Activated B cell treated with CpG ODN at 0.5 μM for 24 hours (primary cell): ENCODE measurements at regions not wholly inside any gene's neighbourhood (a gene's known extent, or its start where the extent isn't known, plus 50 kb on each side); places are given as distances from the start of the nearest gene placed in this dataset.

Experiments used
- ATAC-seq: fragments of 200-7000 bp; cut with Tn5 transposase; one replicate; pipeline ENCODE4 v1.10.0; 2021; ENCODE audit warnings: low read depth, mild to moderate bottlenecking, moderate library complexity
- CTCF ChIA-PET: fragments of 350-600 bp; sonication (Branson Sonifier 250); formaldehyde crosslinking; loops from one replicate; lab custom pipeline; 2021; ENCODE audit warnings: antibody characterized with exemption; lab: Charles Lee
- POLR2A ChIA-PET: fragments of 350-600 bp; sonication (Branson Sonifier 250); formaldehyde crosslinking; loops from one replicate; lab custom pipeline; 2021; ENCODE audit warnings: antibody characterized with exemption; lab: Charles Lee
- DNase-seq: peaks from one replicate; pipeline ENCODE4 v3.0.0; 2022
- H3K27ac Mint-ChIP-seq: one replicate; pipeline ENCODE4 v1.8.0; 2020; ENCODE audit warnings: mixed read lengths
- H3K27me3 Mint-ChIP-seq: one replicate; pipeline ENCODE4 v1.8.0; 2021; ENCODE audit warnings: mixed read lengths
- H3K36me3 Mint-ChIP-seq: one replicate; pipeline ENCODE4 v1.8.0; 2021; ENCODE audit warnings: low read depth, mixed read lengths
- H3K4me1 Mint-ChIP-seq: one replicate; pipeline ENCODE4 v1.8.0; 2021; ENCODE audit warnings: mixed read lengths
- H3K4me3 Mint-ChIP-seq: one replicate; pipeline ENCODE4 v1.8.0; 2020; ENCODE audit warnings: mild to moderate bottlenecking, mixed read lengths
- H3K9me3 Mint-ChIP-seq: one replicate; pipeline ENCODE4 v1.8.0; 2020; ENCODE audit warnings: mixed read lengths
- intact Hi-C: fragments of 100-400 bp; cut with micrococcal nuclease; formaldehyde crosslinking; loops from one replicate; pipeline ENCODE4 v1.15.1; 2024
- TF ChIP-seq, protein P1 (sequence below): fragments of 200-600 bp; IDR thresholded peaks from one replicate; pipeline ENCODE4 v1.8.0; 2022; ENCODE audit warnings: antibody characterized with exemption, mild to moderate bottlenecking

DNA sequence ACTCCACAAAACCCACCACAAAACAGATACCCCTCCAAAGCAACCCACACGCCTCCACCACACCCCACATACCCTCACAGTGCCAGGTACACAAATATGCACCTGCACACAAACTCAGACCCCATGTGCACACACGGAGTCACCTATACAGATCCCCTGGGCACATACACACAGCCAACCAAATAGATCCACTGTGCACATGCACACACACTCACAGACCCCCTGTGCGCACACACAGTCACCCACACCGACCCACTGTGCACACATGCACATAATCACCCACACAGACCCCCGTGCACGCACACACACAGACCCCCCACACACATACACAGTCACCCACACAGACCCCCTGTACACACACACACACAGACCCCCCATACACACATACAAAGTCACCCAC is 107.8 kb downstream of the HSPH1 start:
- ATAC-seq (no peak), DNase-seq (no peak)
- no peaks in the 10 kb centered on the region for H3K4me1 Mint-ChIP-seq
- TF ChIP-seq, protein P1, sequence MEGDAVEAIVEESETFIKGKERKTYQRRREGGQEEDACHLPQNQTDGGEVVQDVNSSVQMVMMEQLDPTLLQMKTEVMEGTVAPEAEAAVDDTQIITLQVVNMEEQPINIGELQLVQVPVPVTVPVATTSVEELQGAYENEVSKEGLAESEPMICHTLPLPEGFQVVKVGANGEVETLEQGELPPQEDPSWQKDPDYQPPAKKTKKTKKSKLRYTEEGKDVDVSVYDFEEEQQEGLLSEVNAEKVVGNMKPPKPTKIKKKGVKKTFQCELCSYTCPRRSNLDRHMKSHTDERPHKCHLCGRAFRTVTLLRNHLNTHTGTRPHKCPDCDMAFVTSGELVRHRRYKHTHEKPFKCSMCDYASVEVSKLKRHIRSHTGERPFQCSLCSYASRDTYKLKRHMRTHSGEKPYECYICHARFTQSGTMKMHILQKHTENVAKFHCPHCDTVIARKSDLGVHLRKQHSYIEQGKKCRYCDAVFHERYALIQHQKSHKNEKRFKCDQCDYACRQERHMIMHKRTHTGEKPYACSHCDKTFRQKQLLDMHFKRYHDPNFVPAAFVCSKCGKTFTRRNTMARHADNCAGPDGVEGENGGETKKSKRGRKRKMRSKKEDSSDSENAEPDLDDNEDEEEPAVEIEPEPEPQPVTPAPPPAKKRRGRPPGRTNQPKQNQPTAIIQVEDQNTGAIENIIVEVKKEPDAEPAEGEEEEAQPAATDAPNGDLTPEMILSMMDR = no peak
- H3K27ac Mint-ChIP-seq = no peak overlapping the region
- CTCF ChIA-PET = no interaction called here
- H3K36me3 Mint-ChIP-seq = no peaks in the 10 kb centered on the region
- intact Hi-C loops = no loop called here
- H3K4me3 Mint-ChIP-seq = no peak overlapping the region
- H3K9me3 Mint-ChIP-seq = no peaks in the 10 kb centered on the region
- H3K27me3 Mint-ChIP-seq = peaks cover 10% of the 10 kb centered on the region
- POLR2A ChIA-PET = no interaction called here

DNA sequence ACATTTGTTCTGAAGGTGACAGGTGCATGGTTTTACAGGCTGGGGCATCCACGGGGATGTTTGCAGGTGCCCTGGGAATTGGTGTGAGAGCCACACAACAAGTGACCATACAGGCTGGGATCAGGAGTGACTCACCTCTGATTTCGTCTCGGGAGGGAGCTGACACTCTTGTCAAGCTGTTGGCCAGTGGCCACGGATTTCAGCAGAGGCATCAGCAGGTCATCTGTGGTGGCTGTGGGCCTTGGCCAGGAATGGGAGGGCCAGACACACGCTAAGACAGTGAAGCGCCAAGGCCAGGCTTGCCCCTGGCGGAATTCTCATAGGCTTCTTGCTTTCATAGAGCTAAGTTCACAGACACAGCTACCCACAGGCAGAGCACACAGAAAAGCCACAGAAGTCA is 108.6 kb downstream of the HSPH1 start:
- DNase-seq (no peak), ATAC-seq (no peak)
- ChIA-PET POLR2A (no interaction called here), CTCF (no interaction called here)
- H3K36me3 Mint-ChIP-seq = no peaks in the 10 kb centered on the region
- peaks cover 10% of the 10 kb centered on the region for H3K27me3 Mint-ChIP-seq
- H3K4me3 Mint-ChIP-seq = no peak overlapping the region
- intact Hi-C loops = no loop called here
- no peaks in the 10 kb centered on the region for H3K9me3 Mint-ChIP-seq
- H3K4me1 Mint-ChIP-seq = no peaks in the 10 kb centered on the region
- TF ChIP-seq, protein P1 = no peak
- H3K27ac Mint-ChIP-seq = no peak overlapping the region

DNA sequence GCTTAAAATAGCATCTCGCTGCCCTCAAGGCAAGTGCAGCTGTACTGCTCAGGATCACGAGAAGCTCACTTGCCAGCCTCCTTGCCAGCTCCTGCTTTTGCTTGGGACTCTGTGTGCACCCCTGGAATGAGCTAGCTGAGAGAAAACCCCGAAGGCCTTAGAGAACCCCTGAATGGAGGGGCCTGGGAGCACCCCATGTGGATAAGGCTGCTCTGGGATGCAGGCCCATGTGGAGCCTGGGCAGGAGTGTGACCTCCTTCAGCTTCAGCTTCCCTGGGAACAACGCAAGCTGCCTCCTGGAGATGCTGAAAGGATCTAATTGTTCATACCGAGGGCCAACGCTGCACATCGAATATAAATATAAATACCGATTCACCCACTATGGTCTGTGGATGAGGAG is 109.2 kb downstream of the HSPH1 start:
- no peak for DNase-seq
- POLR2A ChIA-PET = no interaction called here
- intact Hi-C loops = no loop called here
- TF ChIP-seq, protein P1 = no peak
- no peak for ATAC-seq
- Mint-ChIP-seq H3K4me3 (no peak overlapping the region), H3K9me3 (no peaks in the 10 kb centered on the region), H3K27ac (no peak overlapping the region), H3K27me3 (peaks cover 10% of the 10 kb centered on the region), H3K4me1 (no peaks in the 10 kb centered on the region), H3K36me3 (no peaks in the 10 kb centered on the region)
- CTCF ChIA-PET = no interaction called here

DNA sequence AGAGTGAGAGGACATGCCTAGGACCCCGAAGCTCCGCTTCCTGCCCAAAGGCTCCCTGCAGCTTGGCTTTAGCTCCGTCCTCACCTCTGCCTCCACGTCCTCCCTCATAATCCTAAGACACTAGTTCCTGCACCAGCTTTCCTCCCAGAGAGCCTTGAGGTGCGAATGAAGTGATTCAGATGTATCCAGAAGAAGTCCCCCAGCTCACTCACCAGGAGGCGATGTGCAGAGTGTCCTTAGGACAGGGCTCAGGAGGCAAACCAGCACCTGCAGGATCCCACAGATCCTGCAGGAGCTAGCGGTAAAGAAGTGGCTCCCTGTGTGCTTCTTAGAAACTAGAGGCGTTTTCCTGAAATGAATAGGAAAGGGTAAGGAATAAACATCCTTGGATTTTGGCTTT is 109.7 kb downstream of the HSPH1 start:
- H3K9me3 Mint-ChIP-seq = no peaks in the 10 kb centered on the region
- no peaks in the 10 kb centered on the region for H3K4me1 Mint-ChIP-seq
- H3K27ac Mint-ChIP-seq = no peak overlapping the region
- H3K4me3 Mint-ChIP-seq = no peak overlapping the region
- TF ChIP-seq, protein P1 = no peak
- ChIA-PET POLR2A (no interaction called here), CTCF (no interaction called here)
- intact Hi-C loops = no loop called here
- H3K27me3 Mint-ChIP-seq = peaks cover 10% of the 10 kb centered on the region
- H3K36me3 Mint-ChIP-seq = no peaks in the 10 kb centered on the region
- no peak for ATAC-seq
- no peak for DNase-seq

DNA sequence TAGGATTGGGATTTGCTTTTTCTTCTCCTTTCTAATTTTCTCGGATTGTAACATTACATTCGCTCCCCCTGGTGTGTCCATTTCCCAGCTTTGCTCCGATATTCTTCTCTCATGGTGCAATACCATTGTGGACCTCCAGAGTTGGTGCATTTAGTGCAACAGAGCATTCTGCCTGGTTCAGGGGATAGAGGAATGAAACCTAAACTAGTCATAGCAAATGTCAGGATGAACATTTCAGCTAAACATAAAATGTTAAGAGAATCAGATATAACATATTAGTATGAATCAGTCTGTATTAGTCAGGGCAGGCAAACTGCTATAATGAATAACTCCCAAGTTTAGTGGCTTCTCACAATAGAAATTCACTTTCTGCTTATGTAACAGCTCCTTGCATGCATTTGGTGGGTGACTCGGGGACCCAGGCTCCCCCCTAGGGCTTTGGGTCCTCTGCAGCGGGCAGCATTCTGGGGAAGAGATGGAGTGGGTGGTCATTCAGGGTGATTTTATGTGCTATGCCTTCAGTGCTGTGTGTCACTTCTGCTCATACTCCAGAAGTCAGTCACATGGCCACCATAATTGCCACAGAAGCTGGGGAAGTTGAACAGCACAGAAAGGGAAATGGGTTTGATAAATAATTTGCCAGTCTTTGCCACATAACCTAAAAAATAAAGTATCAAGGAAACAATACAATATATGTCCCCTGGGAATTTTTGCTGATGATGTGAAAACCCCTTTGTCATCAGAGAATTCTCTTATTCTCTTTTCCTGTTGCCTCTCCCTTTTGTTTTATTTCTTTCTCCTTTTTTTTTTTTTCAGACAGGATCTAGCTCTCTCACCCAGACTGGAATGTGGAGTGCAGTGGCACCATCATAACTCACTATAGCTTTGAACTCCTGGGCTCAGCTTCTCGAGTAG is 111.0 kb downstream of the HSPH1 start:
- TF ChIP-seq, protein P1 = no peak
- DNase-seq (no peak), ATAC-seq (no peak)
- ChIA-PET CTCF (no interaction called here), POLR2A (no interaction called here)
- intact Hi-C loops = no loop called here
- no peak overlapping the region for H3K27ac Mint-ChIP-seq
- H3K36me3 Mint-ChIP-seq = no peaks in the 10 kb centered on the region
- no peak overlapping the region for H3K4me3 Mint-ChIP-seq
- H3K27me3 Mint-ChIP-seq = peaks cover 8% of the 10 kb centered on the region
- H3K9me3 Mint-ChIP-seq = no peaks in the 10 kb centered on the region
- no peaks in the 10 kb centered on the region for H3K4me1 Mint-ChIP-seq
